ENCODE measurements at regions not wholly inside any gene's neighbourhood (a gene's known extent, or its start where the extent isn't known, plus 50 kb on each side); places are given as distances from the start of the nearest gene placed in this dataset.

DNA sequence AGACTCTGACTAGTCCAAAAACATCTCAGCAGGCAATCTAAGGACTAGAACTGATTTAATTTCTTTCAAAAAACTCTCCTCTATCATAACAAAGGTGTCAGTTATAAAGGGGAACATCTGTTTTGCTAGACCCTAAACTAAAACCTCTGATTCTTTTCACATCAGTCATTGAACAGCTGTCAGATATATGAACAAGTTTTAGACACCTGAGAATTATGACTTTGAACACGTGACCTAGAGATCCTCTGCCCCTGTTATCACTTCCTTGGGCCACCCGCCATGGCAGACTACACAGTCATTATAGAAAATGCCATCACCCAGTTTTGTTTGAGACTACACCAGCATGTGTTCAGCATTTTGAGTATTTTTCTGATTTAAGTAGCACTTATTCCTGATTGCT lies 282.3 kb upstream of the TBL1XR1 start (continued):
- TF ChIP-seq, protein P1, sequence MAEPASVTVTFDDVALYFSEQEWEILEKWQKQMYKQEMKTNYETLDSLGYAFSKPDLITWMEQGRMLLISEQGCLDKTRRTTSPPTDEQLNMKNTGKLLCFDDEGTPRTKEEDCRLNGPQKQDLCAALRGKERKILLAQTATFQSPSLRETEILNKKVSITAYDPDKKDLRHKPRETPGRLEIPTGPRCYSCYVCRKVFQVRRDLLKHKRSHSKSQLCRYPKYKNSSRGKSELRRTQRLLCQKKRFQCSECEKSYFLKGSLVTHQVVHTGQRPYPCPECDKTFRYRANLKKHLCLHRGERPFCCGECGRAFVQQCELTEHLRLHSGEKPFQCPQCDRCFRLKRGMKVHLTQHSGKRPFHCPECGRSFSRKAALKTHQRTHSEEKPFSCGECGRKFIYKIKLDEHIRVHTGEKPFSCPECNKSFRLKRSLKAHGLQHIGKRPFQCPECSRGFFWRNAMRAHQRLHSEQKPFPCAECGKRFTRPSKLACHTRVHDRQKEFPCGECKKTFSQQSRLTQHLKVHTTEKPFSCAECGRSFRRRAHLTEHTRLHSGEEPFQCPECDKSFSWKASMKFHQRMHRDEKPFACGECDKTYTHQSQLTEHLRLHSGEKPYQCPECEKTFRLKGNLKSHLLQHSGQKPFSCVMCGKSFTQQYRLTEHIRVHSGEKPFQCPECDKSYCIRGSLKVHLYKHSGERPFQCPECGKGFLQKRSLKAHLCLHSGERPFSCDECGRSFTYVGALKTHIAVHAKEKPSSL (CRISPR knock-in tag; conservative IDR thresholded peaks at IDR 0.05): no peak
- TF ChIP-seq, protein P2, sequence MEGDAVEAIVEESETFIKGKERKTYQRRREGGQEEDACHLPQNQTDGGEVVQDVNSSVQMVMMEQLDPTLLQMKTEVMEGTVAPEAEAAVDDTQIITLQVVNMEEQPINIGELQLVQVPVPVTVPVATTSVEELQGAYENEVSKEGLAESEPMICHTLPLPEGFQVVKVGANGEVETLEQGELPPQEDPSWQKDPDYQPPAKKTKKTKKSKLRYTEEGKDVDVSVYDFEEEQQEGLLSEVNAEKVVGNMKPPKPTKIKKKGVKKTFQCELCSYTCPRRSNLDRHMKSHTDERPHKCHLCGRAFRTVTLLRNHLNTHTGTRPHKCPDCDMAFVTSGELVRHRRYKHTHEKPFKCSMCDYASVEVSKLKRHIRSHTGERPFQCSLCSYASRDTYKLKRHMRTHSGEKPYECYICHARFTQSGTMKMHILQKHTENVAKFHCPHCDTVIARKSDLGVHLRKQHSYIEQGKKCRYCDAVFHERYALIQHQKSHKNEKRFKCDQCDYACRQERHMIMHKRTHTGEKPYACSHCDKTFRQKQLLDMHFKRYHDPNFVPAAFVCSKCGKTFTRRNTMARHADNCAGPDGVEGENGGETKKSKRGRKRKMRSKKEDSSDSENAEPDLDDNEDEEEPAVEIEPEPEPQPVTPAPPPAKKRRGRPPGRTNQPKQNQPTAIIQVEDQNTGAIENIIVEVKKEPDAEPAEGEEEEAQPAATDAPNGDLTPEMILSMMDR (IDR thresholded peaks at IDR 0.05): no peak
- no peak for TF ChIP-seq IRF2 (CRISPR knock-in tag; IDR thresholded peaks at IDR 0.05; ENCODE audit: borderline replicate concordance, low read depth)
- no peak for TF ChIP-seq ZNF423 (CRISPR knock-in tag; IDR thresholded peaks at IDR 0.05)

DNA sequence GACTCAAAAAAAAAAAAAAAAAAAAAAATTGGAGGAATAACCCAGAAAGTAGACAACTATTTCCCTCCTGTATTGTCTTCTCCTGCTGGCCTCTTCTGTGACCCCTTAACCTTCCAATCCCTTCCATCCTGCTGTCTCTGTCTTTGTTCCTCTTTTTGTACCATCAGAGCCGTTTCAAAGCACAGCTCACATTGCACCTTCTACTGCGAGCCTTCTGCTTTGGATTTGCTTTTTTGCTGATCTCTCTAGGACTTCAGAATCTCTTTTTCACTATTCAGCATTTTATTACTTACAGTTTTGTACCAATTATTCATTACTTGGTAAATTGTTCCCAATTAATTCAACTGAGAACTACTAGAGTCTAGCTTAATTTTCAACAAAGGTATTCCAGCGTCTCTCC lies 284.0 kb upstream of the TBL1XR1 start:
- TF ChIP-seq ELF4 (CRISPR knock-in tag; IDR thresholded peaks at IDR 0.05; ENCODE audit: low read depth) (no peak), NR2C2 (CRISPR knock-in tag; IDR thresholded peaks at IDR 0.05) (no peak), TEAD1 (CRISPR knock-in tag; IDR thresholded peaks at IDR 0.05) (no peak), ZNF138 (CRISPR knock-in tag; conservative IDR thresholded peaks at IDR 0.05) (no peak), CBFB (CRISPR knock-in tag; IDR thresholded peaks at IDR 0.05; ENCODE audit: low read depth) (no peak), NR1H2 (CRISPR knock-in tag; IDR thresholded peaks at IDR 0.05) (no peak), SMAD4 (CRISPR knock-in tag; IDR thresholded peaks at IDR 0.05) (no peak), MYBL2 (CRISPR knock-in tag; IDR thresholded peaks at IDR 0.05) (no peak), ZBTB21 (CRISPR knock-in tag; IDR thresholded peaks at IDR 0.05; ENCODE audit: borderline replicate concordance) (no peak)
- TF ChIP-seq, protein P3, sequence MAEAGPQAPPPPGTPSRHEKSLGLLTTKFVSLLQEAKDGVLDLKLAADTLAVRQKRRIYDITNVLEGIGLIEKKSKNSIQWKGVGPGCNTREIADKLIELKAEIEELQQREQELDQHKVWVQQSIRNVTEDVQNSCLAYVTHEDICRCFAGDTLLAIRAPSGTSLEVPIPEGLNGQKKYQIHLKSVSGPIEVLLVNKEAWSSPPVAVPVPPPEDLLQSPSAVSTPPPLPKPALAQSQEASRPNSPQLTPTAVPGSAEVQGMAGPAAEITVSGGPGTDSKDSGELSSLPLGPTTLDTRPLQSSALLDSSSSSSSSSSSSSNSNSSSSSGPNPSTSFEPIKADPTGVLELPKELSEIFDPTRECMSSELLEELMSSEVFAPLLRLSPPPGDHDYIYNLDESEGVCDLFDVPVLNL (CRISPR knock-in tag; IDR thresholded peaks at IDR 0.05; ENCODE audit: borderline replicate concordance, low read depth): no peak
- TF ChIP-seq, protein P4, sequence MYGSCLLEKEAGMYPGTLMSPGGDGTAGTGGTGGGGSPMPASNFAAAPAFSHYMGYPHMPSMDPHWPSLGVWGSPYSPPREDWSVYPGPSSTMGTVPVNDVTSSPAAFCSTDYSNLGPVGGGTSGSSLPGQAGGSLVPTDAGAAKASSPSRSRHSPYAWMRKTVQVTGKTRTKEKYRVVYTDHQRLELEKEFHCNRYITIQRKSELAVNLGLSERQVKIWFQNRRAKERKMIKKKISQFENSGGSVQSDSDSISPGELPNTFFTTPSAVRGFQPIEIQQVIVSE (CRISPR knock-in tag; IDR thresholded peaks at IDR 0.05; ENCODE audit: borderline replicate concordance): no peak
- TF ChIP-seq, protein P5, sequence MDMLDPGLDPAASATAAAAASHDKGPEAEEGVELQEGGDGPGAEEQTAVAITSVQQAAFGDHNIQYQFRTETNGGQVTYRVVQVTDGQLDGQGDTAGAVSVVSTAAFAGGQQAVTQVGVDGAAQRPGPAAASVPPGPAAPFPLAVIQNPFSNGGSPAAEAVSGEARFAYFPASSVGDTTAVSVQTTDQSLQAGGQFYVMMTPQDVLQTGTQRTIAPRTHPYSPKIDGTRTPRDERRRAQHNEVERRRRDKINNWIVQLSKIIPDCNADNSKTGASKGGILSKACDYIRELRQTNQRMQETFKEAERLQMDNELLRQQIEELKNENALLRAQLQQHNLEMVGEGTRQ (CRISPR knock-in tag; IDR thresholded peaks at IDR 0.05): no peak
- Mint-ChIP-seq H3K4me3 (no peak overlapping the region), H3K9me3 (peaks cover 17% of the 10 kb centered on the region), H3K4me1 (peaks cover 8% of the 10 kb centered on the region), H3K36me3 (peaks cover 13% of the 10 kb centered on the region), H3K27me3 (ENCODE audit: low read depth) (no peaks in the 10 kb centered on the region), H3K27ac (no peak overlapping the region)
- ATAC-seq (no peak), DNase-seq (ENCODE audit: low spot score) (no peak)
- ChIA-PET POLR2A (no interaction called here), CTCF (interaction anchor here (1.0 kb wide), 1 partner anchor 121 kb away, joined by 4 read pairs; no protein-coding TSS in a partner anchor)

DNA sequence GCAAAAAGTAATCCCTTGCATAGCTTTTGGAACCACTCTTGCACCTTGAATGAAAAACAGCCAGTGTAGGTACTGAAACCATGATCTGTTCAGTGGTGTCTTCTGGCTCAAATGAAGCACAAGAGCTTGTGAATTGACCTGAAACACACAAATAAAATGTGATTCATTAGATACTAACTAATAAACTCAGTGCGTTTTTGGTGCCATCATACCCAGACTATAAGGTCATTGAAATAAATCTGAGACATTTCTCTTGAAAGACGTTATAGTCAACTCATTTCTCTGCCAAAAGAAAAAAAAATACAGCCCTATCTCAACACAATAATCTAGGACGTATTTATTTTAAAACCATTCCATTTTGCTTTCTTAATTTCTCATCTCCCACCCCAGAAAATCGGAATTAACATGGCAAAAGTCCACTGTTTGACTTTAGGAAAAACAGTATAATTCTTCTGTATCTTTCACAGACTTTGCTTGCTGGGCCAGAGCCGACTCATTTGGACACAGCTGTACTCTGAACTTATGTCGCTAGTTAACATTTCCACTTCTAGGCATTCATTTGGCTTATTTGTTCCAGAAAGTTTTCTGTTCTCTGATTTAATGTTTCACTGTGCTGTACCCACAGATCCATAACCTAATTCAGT lies 284.9 kb upstream of the TBL1XR1 start:
- H3K27me3 Mint-ChIP-seq (ENCODE audit: low read depth): no peaks in the 10 kb centered on the region
- ChIA-PET POLR2A (no interaction called here), CTCF (interaction anchor here (1.0 kb wide), 1 partner anchor 122 kb away, joined by 4 read pairs; no protein-coding TSS in a partner anchor)
- DNase-seq (ENCODE audit: low spot score) (no peak), ATAC-seq (no peak)
- peaks cover 8% of the 10 kb centered on the region for H3K4me1 Mint-ChIP-seq
- peaks cover 17% of the 10 kb centered on the region for H3K9me3 Mint-ChIP-seq
- H3K27ac Mint-ChIP-seq: no peak overlapping the region
- H3K36me3 Mint-ChIP-seq: peaks cover 13% of the 10 kb centered on the region
- no peak overlapping the region for H3K4me3 Mint-ChIP-seq
- TF ChIP-seq, protein P6, sequence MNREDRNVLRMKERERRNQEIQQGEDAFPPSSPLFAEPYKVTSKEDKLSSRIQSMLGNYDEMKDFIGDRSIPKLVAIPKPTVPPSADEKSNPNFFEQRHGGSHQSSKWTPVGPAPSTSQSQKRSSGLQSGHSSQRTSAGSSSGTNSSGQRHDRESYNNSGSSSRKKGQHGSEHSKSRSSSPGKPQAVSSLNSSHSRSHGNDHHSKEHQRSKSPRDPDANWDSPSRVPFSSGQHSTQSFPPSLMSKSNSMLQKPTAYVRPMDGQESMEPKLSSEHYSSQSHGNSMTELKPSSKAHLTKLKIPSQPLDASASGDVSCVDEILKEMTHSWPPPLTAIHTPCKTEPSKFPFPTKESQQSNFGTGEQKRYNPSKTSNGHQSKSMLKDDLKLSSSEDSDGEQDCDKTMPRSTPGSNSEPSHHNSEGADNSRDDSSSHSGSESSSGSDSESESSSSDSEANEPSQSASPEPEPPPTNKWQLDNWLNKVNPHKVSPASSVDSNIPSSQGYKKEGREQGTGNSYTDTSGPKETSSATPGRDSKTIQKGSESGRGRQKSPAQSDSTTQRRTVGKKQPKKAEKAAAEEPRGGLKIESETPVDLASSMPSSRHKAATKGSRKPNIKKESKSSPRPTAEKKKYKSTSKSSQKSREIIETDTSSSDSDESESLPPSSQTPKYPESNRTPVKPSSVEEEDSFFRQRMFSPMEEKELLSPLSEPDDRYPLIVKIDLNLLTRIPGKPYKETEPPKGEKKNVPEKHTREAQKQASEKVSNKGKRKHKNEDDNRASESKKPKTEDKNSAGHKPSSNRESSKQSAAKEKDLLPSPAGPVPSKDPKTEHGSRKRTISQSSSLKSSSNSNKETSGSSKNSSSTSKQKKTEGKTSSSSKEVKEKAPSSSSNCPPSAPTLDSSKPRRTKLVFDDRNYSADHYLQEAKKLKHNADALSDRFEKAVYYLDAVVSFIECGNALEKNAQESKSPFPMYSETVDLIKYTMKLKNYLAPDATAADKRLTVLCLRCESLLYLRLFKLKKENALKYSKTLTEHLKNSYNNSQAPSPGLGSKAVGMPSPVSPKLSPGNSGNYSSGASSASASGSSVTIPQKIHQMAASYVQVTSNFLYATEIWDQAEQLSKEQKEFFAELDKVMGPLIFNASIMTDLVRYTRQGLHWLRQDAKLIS (CRISPR knock-in tag; IDR thresholded peaks at IDR 0.05; ENCODE audit: borderline replicate concordance): no peak
- TF ChIP-seq OVOL2 (CRISPR knock-in tag; IDR thresholded peaks at IDR 0.05; ENCODE audit: borderline replicate concordance) (no peak), GTF2I (CRISPR knock-in tag; conservative IDR thresholded peaks at IDR 0.05) (no peak), ZNF671 (CRISPR knock-in tag; IDR thresholded peaks at IDR 0.05) (no peak)
- TF ChIP-seq, protein P7, sequence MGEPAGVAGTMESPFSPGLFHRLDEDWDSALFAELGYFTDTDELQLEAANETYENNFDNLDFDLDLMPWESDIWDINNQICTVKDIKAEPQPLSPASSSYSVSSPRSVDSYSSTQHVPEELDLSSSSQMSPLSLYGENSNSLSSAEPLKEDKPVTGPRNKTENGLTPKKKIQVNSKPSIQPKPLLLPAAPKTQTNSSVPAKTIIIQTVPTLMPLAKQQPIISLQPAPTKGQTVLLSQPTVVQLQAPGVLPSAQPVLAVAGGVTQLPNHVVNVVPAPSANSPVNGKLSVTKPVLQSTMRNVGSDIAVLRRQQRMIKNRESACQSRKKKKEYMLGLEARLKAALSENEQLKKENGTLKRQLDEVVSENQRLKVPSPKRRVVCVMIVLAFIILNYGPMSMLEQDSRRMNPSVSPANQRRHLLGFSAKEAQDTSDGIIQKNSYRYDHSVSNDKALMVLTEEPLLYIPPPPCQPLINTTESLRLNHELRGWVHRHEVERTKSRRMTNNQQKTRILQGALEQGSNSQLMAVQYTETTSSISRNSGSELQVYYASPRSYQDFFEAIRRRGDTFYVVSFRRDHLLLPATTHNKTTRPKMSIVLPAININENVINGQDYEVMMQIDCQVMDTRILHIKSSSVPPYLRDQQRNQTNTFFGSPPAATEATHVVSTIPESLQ (CRISPR knock-in tag; IDR thresholded peaks at IDR 0.05): no peak
